ENCODE measurements at regions not wholly inside any gene's neighbourhood (a gene's known extent, or its start where the extent isn't known, plus 50 kb on each side); places are given as distances from the start of the nearest gene placed in this dataset.

DNA sequence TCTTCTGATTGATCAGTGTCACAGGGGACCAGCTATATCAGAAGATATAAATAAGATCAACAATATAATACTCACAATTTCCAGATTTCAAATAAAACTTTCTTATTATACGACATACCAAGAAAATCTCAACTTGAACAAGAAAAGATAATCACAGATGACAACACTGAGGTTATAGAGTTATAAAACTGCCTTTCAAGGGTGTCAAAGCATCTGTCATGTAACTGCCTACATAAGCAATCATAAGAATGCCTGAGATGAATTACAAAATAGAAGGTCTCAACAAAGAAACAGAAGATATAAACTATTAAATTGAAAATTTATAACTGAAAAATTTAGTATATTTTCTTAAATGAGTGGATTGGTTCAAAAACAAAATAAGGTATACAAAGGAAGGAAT is 659.2 kb downstream of the SLC16A7 start:
- no peak for DNase-seq
- in situ Hi-C loops (cut with HindIII; ENCODE audit: low pct_ligation_motif_present, low pct_unique_long_range_greater_than_20kb, low sequenced_read_pairs) = no loop called here

DNA sequence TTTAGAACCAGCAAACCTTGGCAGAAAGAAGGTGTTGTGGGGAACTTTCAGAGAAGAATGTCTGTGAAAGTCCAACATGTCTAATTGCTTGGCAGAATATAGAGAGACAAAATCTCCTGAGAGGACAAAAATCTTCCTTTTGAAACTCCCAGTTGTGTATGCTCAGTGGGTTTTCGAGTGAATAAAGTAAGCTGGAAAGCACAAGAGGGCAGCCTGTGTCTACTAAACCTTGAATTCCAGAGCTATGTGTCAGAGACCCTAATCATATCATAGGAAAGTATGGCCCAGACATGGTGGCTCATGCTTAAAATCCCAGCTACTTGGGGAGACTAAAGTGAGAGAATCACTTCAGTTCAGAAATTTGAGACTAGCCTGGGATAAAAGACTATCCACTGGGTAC is 661.2 kb downstream of the SLC16A7 start:
- DNase-seq = peak; percentile 93
- in situ Hi-C loops (cut with HindIII; ENCODE audit: low pct_ligation_motif_present, low pct_unique_long_range_greater_than_20kb, low sequenced_read_pairs) = no loop called here

DNA sequence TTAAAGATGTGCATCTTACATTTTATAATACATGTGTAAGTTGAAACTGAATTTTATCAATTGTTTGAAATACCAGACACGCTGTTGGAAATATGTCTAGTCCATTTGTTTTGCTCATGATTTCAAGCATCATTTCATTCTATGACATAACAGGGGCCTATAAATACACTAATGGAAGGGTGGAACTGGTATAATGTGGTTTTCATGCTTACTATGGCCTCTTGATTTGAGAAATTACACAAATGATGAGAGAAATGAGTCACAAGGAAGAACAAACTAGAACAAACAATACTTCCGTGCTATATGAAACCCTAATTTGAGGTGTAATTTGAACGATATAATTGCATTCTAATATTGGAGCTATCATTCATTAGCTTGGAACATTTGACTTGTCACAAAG is 663.4 kb downstream of the SLC16A7 start:
- in situ Hi-C loops (cut with HindIII; ENCODE audit: low pct_ligation_motif_present, low pct_unique_long_range_greater_than_20kb, low sequenced_read_pairs) = no loop called here
- no peak for DNase-seq

GRCh38 chr12:60262378-60262777 is 666.5 kb downstream of the SLC16A7 start:
- in situ Hi-C loops (cut with HindIII; ENCODE audit: low pct_ligation_motif_present, low pct_unique_long_range_greater_than_20kb, low sequenced_read_pairs) = no loop called here
- DNase-seq = no peak

GRCh38 chr12:60263161-60263560 is 667.3 kb downstream of the SLC16A7 start:
- in situ Hi-C loops (cut with HindIII; ENCODE audit: low pct_ligation_motif_present, low pct_unique_long_range_greater_than_20kb, low sequenced_read_pairs) = no loop called here

GRCh38 chr12:60263836-60264493 is 668.1 kb downstream of the SLC16A7 start:
- DNase-seq = no peak
- in situ Hi-C loops (cut with HindIII; ENCODE audit: low pct_ligation_motif_present, low pct_unique_long_range_greater_than_20kb, low sequenced_read_pairs) = no loop called here

More at GRCh38 chr12:60263161-60263560, 667.3 kb downstream of the SLC16A7 start:
- DNase-seq = no peak

DNA sequence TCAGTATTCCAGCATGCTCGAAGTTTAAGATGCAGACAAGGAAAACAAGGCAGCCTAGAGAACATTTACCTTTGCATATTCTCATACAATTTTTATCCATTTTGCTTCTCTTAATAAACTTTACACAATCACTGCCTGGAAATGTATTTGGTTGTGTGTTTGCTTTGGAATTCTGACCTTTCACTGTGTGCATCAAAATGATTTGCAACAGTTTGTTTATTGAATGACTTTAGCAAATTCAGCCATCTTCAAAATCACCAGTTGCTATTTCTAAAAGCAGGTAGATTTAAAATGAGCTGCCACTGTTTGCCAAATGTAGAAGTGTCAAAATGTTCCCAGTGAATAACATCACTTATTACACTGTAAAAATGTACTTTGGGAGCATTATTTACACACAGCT is 669.9 kb downstream of the SLC16A7 start:
- in situ Hi-C loops (cut with HindIII; ENCODE audit: low pct_ligation_motif_present, low pct_unique_long_range_greater_than_20kb, low sequenced_read_pairs) = no loop called here

GRCh38 chr12:60266381-60266852 is 670.6 kb downstream of the SLC16A7 start:
- in situ Hi-C loops (cut with HindIII; ENCODE audit: low pct_ligation_motif_present, low pct_unique_long_range_greater_than_20kb, low sequenced_read_pairs) = no loop called here
- peak; percentile 66 for DNase-seq

More for the DNA sequence above, 669.9 kb downstream of the SLC16A7 start:
- DNase-seq = no peak

DNA sequence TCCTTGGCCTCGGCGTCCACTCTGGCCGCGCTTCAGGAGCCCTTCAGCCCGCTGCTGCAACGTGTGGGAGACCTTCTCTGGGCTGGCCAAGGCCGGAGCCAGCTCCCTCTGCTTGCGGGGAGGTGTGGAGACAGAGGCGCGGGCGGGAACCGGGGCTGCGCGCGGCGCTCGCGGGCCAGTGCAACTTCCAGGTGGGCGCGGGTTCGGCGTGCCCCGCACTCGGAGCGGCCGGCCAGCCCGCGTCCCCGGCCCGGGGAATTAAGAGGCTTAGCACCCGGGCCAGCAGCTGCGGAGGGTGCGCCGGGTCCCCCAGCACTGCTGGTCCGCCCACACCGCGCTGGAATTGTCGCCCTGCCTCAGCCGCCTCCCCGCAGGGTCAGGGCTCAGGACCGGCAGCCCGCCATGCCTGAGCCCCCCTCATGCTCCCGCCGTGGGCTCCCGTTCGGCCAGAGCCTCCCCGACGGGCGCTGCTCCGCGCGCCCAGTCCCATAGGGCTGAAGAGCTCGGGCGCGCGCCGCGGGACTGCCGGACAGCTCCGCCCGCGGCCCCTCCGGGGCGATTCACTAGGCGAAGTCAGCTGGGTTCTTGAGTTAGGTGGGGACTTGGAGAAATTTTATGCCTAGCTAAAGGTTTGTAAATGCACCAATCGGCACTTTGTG is 673.9 kb downstream of the SLC16A7 start:
- no peak for DNase-seq
- in situ Hi-C loops (cut with HindIII; ENCODE audit: low pct_ligation_motif_present, low pct_unique_long_range_greater_than_20kb, low sequenced_read_pairs) = no loop called here

DNA sequence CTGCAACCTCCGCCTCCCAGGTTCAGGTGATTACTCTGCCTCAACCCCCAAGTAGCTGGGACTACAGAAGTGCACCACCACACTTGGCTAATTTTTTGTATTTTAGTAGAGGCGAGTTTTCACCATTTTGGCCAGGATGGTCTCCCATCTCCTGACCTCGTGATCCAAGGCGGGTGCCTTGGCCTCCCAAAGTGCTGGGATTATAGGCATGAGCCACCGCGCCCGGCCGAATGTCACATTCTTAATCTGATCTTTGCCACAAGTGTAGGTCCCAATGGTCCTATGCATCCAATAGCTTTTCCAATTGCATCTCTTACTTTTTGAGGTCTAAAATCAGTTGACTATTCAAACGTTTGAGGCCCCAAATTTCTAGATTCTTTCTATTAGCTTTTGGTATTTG is 676.0 kb downstream of the SLC16A7 start:
- no peak for DNase-seq
- in situ Hi-C loops (cut with HindIII; ENCODE audit: low pct_ligation_motif_present, low pct_unique_long_range_greater_than_20kb, low sequenced_read_pairs) = no loop called here

- no peak for DNase-seq
- in situ Hi-C loops (cut with HindIII; ENCODE audit: low pct_ligation_motif_present, low pct_unique_long_range_greater_than_20kb, low sequenced_read_pairs) = no loop called here
Observed at GRCh38 chr12:60278209-60278608, 682.4 kb downstream of the SLC16A7 start.

GRCh38 chr12:60279221-60279620 is 683.4 kb downstream of the SLC16A7 start:
- in situ Hi-C loops (cut with HindIII; ENCODE audit: low pct_ligation_motif_present, low pct_unique_long_range_greater_than_20kb, low sequenced_read_pairs) = no loop called here
- no peak for DNase-seq

GRCh38 chr12:60281522-60281921 is 685.7 kb downstream of the SLC16A7 start:
- DNase-seq = no peak
- in situ Hi-C loops (cut with HindIII; ENCODE audit: low pct_ligation_motif_present, low pct_unique_long_range_greater_than_20kb, low sequenced_read_pairs) = no loop called here

DNA sequence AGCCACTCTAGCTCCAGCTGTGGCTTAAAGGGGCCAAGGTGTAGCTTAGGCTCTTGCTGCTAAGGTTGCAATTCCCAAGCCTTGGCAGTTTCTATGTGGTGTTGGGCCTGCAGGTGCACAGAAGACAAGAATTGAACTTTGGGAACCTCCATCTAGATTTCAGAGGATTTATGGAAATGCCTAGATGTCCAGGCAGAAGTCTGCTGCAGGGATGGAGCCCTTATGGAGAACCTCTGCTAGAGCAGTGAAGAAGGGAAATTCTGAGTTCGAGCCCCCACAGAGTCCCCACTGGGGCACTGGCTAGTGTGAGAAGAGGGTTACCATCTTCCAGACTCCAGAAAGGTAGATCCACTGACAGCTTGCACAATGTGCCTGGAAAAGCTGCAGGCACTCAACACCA is 694.7 kb downstream of the SLC16A7 start:
- no peak for DNase-seq
- in situ Hi-C loops (cut with HindIII; ENCODE audit: low pct_ligation_motif_present, low pct_unique_long_range_greater_than_20kb, low sequenced_read_pairs) = no loop called here

GRCh38 chr12:60308366-60308991 is 712.6 kb downstream of the SLC16A7 start:
- DNase-seq = no peak
- in situ Hi-C loops (cut with HindIII; ENCODE audit: low pct_ligation_motif_present, low pct_unique_long_range_greater_than_20kb, low sequenced_read_pairs) = no loop called here

DNA sequence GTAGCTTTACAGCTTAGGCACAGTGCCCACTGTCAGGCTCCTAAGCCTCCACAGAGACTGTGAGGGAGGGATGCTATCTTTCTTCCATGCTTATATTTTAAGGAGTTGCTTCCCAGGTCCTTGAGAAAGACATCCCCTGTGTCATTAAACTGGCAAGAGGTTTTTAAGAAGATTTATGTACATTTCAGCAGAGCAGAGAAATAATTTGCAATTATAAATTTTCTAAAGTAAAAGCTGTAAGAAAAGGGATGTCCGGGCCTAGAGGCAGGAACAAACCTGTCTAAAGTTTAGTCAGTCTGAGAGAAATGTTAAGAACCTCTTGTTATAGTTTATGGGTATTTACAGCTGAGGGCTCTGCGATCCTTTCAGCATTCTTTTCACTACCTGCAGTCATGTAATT is 716.1 kb downstream of the SLC16A7 start:
- in situ Hi-C loops (cut with HindIII; ENCODE audit: low pct_ligation_motif_present, low pct_unique_long_range_greater_than_20kb, low sequenced_read_pairs) = no loop called here
- DNase-seq = no peak

DNA sequence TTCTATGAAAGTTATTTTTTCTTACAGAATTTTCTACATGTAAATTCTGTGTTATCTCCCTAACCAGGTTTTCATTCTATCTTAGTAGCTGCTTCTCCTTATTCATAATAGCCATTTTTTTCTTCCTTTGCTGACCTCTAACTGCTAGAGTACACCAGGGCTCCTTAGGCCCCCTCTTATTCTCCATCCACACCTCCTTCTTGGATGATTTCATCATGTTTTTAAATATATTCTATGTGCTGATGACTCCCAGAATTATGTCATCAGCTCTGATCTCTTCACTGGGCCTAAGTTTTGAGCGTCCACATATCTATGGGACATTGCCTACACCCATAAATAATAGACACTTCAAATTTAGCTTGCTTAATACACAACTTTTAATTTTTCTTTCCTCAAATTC is 721.5 kb downstream of the SLC16A7 start:
- DNase-seq = no peak
- in situ Hi-C loops (cut with HindIII; ENCODE audit: low pct_ligation_motif_present, low pct_unique_long_range_greater_than_20kb, low sequenced_read_pairs) = no loop called here

DNA sequence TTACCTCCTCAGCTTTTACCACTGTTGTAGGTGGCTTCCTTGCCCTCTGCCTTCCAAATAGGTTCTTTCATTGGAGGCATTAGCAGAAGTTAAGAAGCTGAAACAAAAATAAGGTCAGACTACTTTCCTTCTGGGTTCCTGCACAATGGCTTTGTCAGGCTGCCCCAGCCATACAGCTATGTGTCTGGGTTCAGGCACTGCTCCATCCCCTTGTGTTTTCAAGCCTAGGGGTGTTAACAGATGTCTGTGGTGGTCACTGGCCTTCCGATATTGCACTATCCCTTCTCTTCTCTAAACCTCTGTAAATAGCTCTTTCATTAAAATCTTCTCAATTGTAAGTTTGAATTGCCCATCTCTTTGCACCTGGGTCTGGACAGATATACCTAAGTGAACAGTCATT is 728.9 kb downstream of the SLC16A7 start:
- no peak for DNase-seq
- in situ Hi-C loops (cut with HindIII; ENCODE audit: low pct_ligation_motif_present, low pct_unique_long_range_greater_than_20kb, low sequenced_read_pairs) = no loop called here

DNA sequence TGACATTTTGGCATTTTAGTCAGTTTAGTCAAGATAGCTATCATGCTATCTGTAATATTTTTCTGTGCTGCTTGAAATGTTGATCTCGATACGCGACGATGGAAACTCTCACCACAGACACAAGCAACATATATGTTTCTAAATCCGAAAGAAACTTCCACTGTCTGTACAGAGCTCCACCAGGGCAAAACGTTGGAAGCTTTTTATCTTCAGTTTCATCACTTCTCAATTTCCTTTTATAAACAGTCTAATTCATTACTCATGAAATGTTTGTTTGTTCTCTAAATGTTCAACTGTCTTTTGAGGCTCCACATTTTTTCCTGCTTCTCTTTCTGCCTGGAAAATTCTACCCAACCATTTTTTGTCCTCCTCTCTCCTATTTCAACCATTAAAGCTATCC is 737.6 kb downstream of the SLC16A7 start:
- in situ Hi-C loops (cut with HindIII; ENCODE audit: low pct_ligation_motif_present, low pct_unique_long_range_greater_than_20kb, low sequenced_read_pairs) = no loop called here
- DNase-seq = no peak

GRCh38 chr12:60335745-60336144 is 739.9 kb downstream of the SLC16A7 start:
- in situ Hi-C loops (cut with HindIII; ENCODE audit: low pct_ligation_motif_present, low pct_unique_long_range_greater_than_20kb, low sequenced_read_pairs) = no loop called here
- DNase-seq = peak; percentile 77

Measured in ACHN (cell line).